Panc1 (cell line): ENCODE measurements at regions not wholly inside any gene's neighbourhood (a gene's known extent, or its start where the extent isn't known, plus 50 kb on each side); places are given as distances from the start of the nearest gene placed in this dataset.
"Not testable (repeated sequence)": the region's sequence is repeated elsewhere in the genome, so short reads cannot be mapped to it uniquely, and the experiment has no call there.

Experiments used
- ATAC-seq: fragments of 200-7000 bp; cut with Tn5 transposase; 2 replicates; pipeline ENCODE4 v1.9.1; 2020; ENCODE audit warnings: mild to moderate bottlenecking, moderate library complexity
- BruUV-seq: library from RNA; stranded (reverse); fragments of 400-500 nt; replicated peaks from 2 replicates; lab custom pipeline; 2021; lab: Mats Ljungman, UMichigan
- CTCF ChIA-PET: fragments of 300-600 bp; sonication (Branson Sonifier 250); formaldehyde crosslinking; loops from one replicate; lab custom pipeline; 2022; ENCODE audit warnings: antibody characterized with exemption; lab: Charles Lee
- POLR2A ChIA-PET: fragments of 300-600 bp; sonication (Branson Sonifier 250); formaldehyde crosslinking; loops from one replicate; lab custom pipeline; 2022; ENCODE audit warnings: antibody characterized with exemption; lab: Charles Lee
- DNase-seq: peaks from one replicate; pipeline ENCODE4 v3.0.0-alpha.2; 2010; ENCODE audit warnings: low read depth, low spot score
- H3K27ac ChIP-seq: 2 replicates; pipeline ENCODE4 v1.5.1; 2011; ENCODE audit warnings: mild to moderate bottlenecking, low read length, inconsistent platforms
- H3K27me3 ChIP-seq: fragments of 200-500 bp; sonication (Bioruptor generic); 2 replicates; pipeline ENCODE4 v1.6.0; 2014; ENCODE audit warnings: low read length, inconsistent platforms; ENCODE audit not compliant: control insufficient read depth, insufficient read depth
- H3K36me3 ChIP-seq: fragments of 200-500 bp; sonication (Bioruptor generic); 2 replicates; pipeline ENCODE4 v1.5.1; 2014; ENCODE audit warnings: inconsistent platforms, mild to moderate bottlenecking, low read length, moderate library complexity; ENCODE audit not compliant: control insufficient read depth, insufficient read depth
- H3K4me1 ChIP-seq: 2 replicates; pipeline ENCODE4 v1.5.1; 2011; ENCODE audit warnings: inconsistent platforms, mild to moderate bottlenecking, low read length, moderate library complexity; ENCODE audit not compliant: control insufficient read depth, insufficient read depth
- H3K4me3 ChIP-seq, 2 experiments: 2 replicates each; pipeline ENCODE4 v1.5.1; 2011 to 2012; ENCODE audit warnings: low read depth in 2 of 2, low read length in 2 of 2, mild to moderate bottlenecking in 2 of 2, inconsistent platforms in 1 of 2, moderate library complexity in 1 of 2
- H3K9me3 ChIP-seq: fragments of 200-500 bp; sonication (Bioruptor generic); 2 replicates; pipeline ENCODE4 v1.5.1; 2014; ENCODE audit warnings: low read depth, mild to moderate bottlenecking, inconsistent platforms, low read length, moderate library complexity; ENCODE audit not compliant: control insufficient read depth, insufficient read depth
- CTCF ChIP-seq: fragments of 450-650 bp; IDR thresholded peaks from 2 replicates; pipeline ENCODE4 v1.5.1; 2017; ENCODE audit warnings: mild to moderate bottlenecking
- POLR2AphosphoS5 ChIP-seq: IDR thresholded peaks from 2 replicates; pipeline ENCODE4 v1.6.1; 2012; ENCODE audit warnings: mild to moderate bottlenecking, low read depth, low read length, moderate library complexity
- REST ChIP-seq, 2 experiments: IDR thresholded peaks; 2 replicates each; pipeline ENCODE4 v1.6.1; 2011 to 2012; ENCODE audit warnings: low read depth in 2 of 2, control low read depth in 1 of 2, low read length in 1 of 2, mild to moderate bottlenecking in 1 of 2, moderate library complexity in 1 of 2; ENCODE audit not compliant: insufficient read depth in 1 of 2
- SIN3A ChIP-seq: IDR thresholded peaks from 2 replicates; pipeline ENCODE4 v1.6.1; 2012; ENCODE audit warnings: low read depth, mild to moderate bottlenecking, low read length, moderate library complexity, borderline replicate concordance; ENCODE audit not compliant: insufficient read depth
- TCF7L2 ChIP-seq: IDR thresholded peaks from 2 replicates; pipeline ENCODE4 v1.6.1; 2011; ENCODE audit warnings: mild to moderate bottlenecking, low read depth, low read length, inconsistent platforms
- in situ Hi-C: cut with HindIII; loops from 2 replicates; pipeline ENCODE4 v1.10.0; 2016; ENCODE audit warnings: low sequenced_read_pairs, low pct_unique_long_range_greater_than_20kb
- intact Hi-C: fragments of 100-400 bp; cut with micrococcal nuclease; formaldehyde crosslinking; loops from one replicate; pipeline ENCODE4 v1.10.0; 2022; ENCODE audit not compliant: unreplicated experiment

GRCh38 chr5:111618623-111619271 is 106.4 kb upstream of the STARD4 start:
- no peak for ATAC-seq
- intact Hi-C loops: no loop called here
- CTCF ChIA-PET: no interaction called here

GRCh38 chr5:111615054-111615453 is 102.7 kb upstream of the STARD4 start:
- no peaks in the 10 kb centered on the region for H3K36me3 ChIP-seq
- no peaks in the 10 kb centered on the region for H3K4me1 ChIP-seq
- in situ Hi-C loops (no loop called here), intact Hi-C loops (no loop called here)
- no TSS peak for BruUV-seq
- H3K4me3 ChIP-seq: no peak overlapping the region
- no peaks in the 10 kb centered on the region for H3K27me3 ChIP-seq
- ChIA-PET CTCF (no interaction called here), POLR2A (no interaction called here)
- no peak overlapping the region for H3K27ac ChIP-seq
- DNase-seq (no peak), ATAC-seq (no peak)
- TF ChIP-seq TCF7L2: no peak
- no peaks in the 10 kb centered on the region for H3K9me3 ChIP-seq

More at GRCh38 chr5:111618623-111619271, 106.4 kb upstream of the STARD4 start:
- Histone ChIP-seq H3K4me3 (no peak overlapping the region), H3K4me1 (no peaks in the 10 kb centered on the region), H3K27ac (no peak overlapping the region), H3K9me3 (no peaks in the 10 kb centered on the region), H3K27me3 (no peaks in the 10 kb centered on the region), H3K36me3 (no peaks in the 10 kb centered on the region)
- no peak for DNase-seq
- TF ChIP-seq REST (IDR thresholded peaks at IDR 0.05; ENCODE audit: insufficient read depth in 1 of 2, low read depth in 2 of 2, low read length in 1 of 2) (no peak), CTCF (no peak), SIN3A (no peak), TCF7L2 (no peak), POLR2AphosphoS5 (no peak)
- in situ Hi-C loops: no loop called here
- POLR2A ChIA-PET: no interaction called here
- BruUV-seq: no TSS peak

DNA sequence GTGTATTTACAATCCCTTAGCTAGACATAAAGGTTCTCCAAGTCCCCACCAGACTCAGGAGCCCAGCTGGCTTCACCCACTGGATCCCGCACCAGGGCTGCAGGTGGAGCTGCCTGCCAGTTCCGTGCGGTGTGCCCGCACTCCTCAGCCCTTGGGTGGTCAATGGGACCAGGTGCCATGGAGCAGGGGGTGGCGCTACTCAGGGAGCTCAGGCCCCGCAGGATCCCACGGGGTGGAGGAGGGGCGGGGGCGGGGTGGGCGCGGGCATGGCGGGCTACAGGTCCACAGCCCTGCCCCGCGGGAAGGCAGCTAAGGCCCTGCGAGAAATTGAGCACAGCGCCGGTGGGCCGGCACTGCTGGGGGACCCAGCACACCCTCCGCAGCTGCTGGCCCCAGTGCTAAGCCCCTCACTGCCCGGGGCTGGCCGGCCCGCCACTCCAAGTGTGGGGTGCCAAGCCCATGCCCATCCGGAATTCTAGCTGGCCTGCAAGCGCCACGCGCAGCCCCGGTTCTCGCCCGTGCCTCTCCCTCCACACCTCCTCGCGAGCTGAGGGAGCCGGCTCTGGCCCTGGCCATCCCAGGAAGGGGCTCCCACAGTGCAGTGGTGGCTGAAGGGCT is 99.8 kb upstream of the STARD4 start:
- ATAC-seq, H3K9me3 ChIP-seq, CTCF ChIA-PET, H3K4me1 ChIP-seq, H3K27me3 ChIP-seq, in situ Hi-C loops, H3K36me3 ChIP-seq, H3K27ac ChIP-seq, BruUV-seq, POLR2A ChIA-PET, intact Hi-C loops, H3K4me3 ChIP-seq, DNase-seq: not testable (repeated sequence)
